GM23338 (cell line): ENCODE measurements at regions not wholly inside any gene's neighbourhood (a gene's known extent, or its start where the extent isn't known, plus 50 kb on each side); places are given as distances from the start of the nearest gene placed in this dataset.

Experiments
- ATAC-seq: fragments of 200-7000 bp; cut with Tn5 transposase; 3 replicates; pipeline ENCODE4 v1.9.1; 2020
- DNase-seq: peaks from one replicate; pipeline ENCODE4 v3.0.0-alpha.2; 2015; ENCODE audit warnings: low spot score
- H2AFZ ChIP-seq: fragments of 200-600 bp; sonication (generic); 2 replicates; pipeline ENCODE4 v1.8.0; 2016; ENCODE audit warnings: antibody characterized with exemption, mild to moderate bottlenecking, moderate library complexity
- H3F3A ChIP-seq: fragments of 200-600 bp; sonication (generic); replicated peaks from 2 replicates; pipeline ENCODE4 v1.8.0; 2017; ENCODE audit warnings: antibody characterized with exemption, mixed run types, low read depth
- H3K27ac ChIP-seq: fragments of 200-600 bp; sonication (generic); 2 replicates; pipeline ENCODE4 v1.6.1; 2016; ENCODE audit warnings: low read depth
- H3K27me3 ChIP-seq: fragments of 200-600 bp; sonication (generic); 2 replicates; pipeline ENCODE4 v1.8.0; 2016; ENCODE audit warnings: mild to moderate bottlenecking, mixed run types, moderate library complexity; ENCODE audit not compliant: insufficient read depth
- H3K36me3 ChIP-seq: fragments of 200-600 bp; sonication (generic); 2 replicates; pipeline ENCODE4 v1.8.0; 2016; ENCODE audit warnings: mild to moderate bottlenecking; ENCODE audit not compliant: insufficient read depth
- H3K4me1 ChIP-seq: fragments of 200-600 bp; sonication (generic); 2 replicates; pipeline ENCODE4 v1.8.0; 2016; ENCODE audit warnings: mild to moderate bottlenecking, moderate library complexity; ENCODE audit not compliant: insufficient read depth
- H3K4me2 ChIP-seq: fragments of 200-600 bp; sonication (generic); 2 replicates; pipeline ENCODE4 v1.7.1; 2017; ENCODE audit warnings: mixed run types
- H3K4me3 ChIP-seq: fragments of 200-600 bp; sonication (generic); 2 replicates; pipeline ENCODE4 v1.6.1; 2016; ENCODE audit warnings: mixed run types
- H3K79me2 ChIP-seq: fragments of 200-600 bp; sonication (generic); replicated peaks from 2 replicates; pipeline ENCODE4 v1.8.0; 2017; ENCODE audit warnings: mild to moderate bottlenecking; ENCODE audit not compliant: insufficient read depth
- H3K9me2 ChIP-seq: fragments of 200-600 bp; sonication (generic); 2 replicates; pipeline ENCODE4 v1.8.0; 2017; ENCODE audit not compliant: insufficient read depth
- H4K20me1 ChIP-seq: fragments of 200-600 bp; sonication (generic); replicated peaks from 2 replicates; pipeline ENCODE4 v1.8.0; 2017; ENCODE audit warnings: mild to moderate bottlenecking; ENCODE audit not compliant: insufficient read depth
- H3K27ac Mint-ChIP-seq: 2 replicates; pipeline ENCODE4 v1.8.0; 2020; ENCODE audit warnings: inconsistent platforms, mild to moderate bottlenecking, moderate library complexity, mixed read lengths
- H3K27me3 Mint-ChIP-seq: 3 replicates; pipeline ENCODE4 v1.8.0; 2022; ENCODE audit warnings: low read depth, mild to moderate bottlenecking, moderate library complexity, mixed read lengths, inconsistent platforms; ENCODE audit not compliant: insufficient read depth, poor library complexity
- H3K36me3 Mint-ChIP-seq: 3 replicates; pipeline ENCODE4 v1.8.0; 2021; ENCODE audit warnings: low read depth, mild to moderate bottlenecking, inconsistent platforms, moderate library complexity, mixed read lengths
- H3K4me1 Mint-ChIP-seq: 3 replicates; pipeline ENCODE4 v1.8.0; 2020; ENCODE audit warnings: mild to moderate bottlenecking, inconsistent platforms, mixed read lengths
- H3K4me3 Mint-ChIP-seq: 3 replicates; pipeline ENCODE4 v1.8.0; 2021; ENCODE audit warnings: moderate library complexity, mild to moderate bottlenecking, inconsistent platforms, mixed read lengths
- H3K9me3 Mint-ChIP-seq: 3 replicates; pipeline ENCODE4 v1.8.0; 2020; ENCODE audit warnings: moderate library complexity, mild to moderate bottlenecking, inconsistent platforms, mixed read lengths
- CREB1 ChIP-seq: fragments of 250-450 bp; sonication (Bioruptor Pico); IDR thresholded peaks from 2 replicates; pipeline ENCODE4 v1.5.0; 2020; ENCODE audit warnings: low read depth, mild to moderate bottlenecking, moderate library complexity
- CTCF ChIP-seq, 2 experiments: fragments of 200-600 bp in 1 of 2; sonication (generic) in 1 of 2; conservative IDR thresholded peaks; 2 replicates each; pipeline versions ENCODE4 v1.5.1 to v1.6.1; 2016 to 2017; ENCODE audit warnings: antibody characterized with exemption in 2 of 2, low read depth in 2 of 2, mild to moderate bottlenecking in 2 of 2, moderate library complexity in 1 of 2
- ETS1 ChIP-seq: IDR thresholded peaks from 2 replicates; pipeline ENCODE4 v1.6.1; 2016; ENCODE audit warnings: antibody characterized with exemption
- EZH2 ChIP-seq: fragments of 200-600 bp; sonication (generic); IDR thresholded peaks from one replicate; pipeline ENCODE4 v1.8.0; 2017; ENCODE audit warnings: antibody characterized with exemption, mild to moderate bottlenecking, low read depth; ENCODE audit not compliant: unreplicated experiment
- EZH2phosphoT487 ChIP-seq: fragments of 200-600 bp; sonication (generic); IDR thresholded peaks from one replicate; pipeline ENCODE4 v1.8.1; 2018; ENCODE audit warnings: antibody characterized with exemption; ENCODE audit not compliant: unreplicated experiment
- JUNB ChIP-seq: IDR thresholded peaks from one replicate; pipeline ENCODE4 v1.6.1; 2016; ENCODE audit warnings: antibody characterized with exemption; ENCODE audit not compliant: unreplicated experiment
- NANOG ChIP-seq: IDR thresholded peaks from 2 replicates; pipeline ENCODE4 v1.6.1; 2016; ENCODE audit warnings: antibody characterized with exemption, borderline replicate concordance
- POLR2AphosphoS5 ChIP-seq: IDR thresholded peaks from 2 replicates; pipeline ENCODE4 v1.6.1; 2016; ENCODE audit warnings: antibody characterized with exemption, low read depth
- REST ChIP-seq: IDR thresholded peaks from one replicate; pipeline ENCODE4 v1.6.1; 2018; ENCODE audit warnings: antibody characterized with exemption; ENCODE audit not compliant: unreplicated experiment
- STAT1 ChIP-seq: IDR thresholded peaks from one replicate; pipeline ENCODE4 v1.6.1; 2016; ENCODE audit warnings: antibody characterized with exemption; ENCODE audit not compliant: unreplicated experiment
- ZNF114 ChIP-seq: fragments of 250-450 bp; sonication (Bioruptor Pico); IDR thresholded peaks from 2 replicates; pipeline ENCODE4 v1.5.0; 2020; ENCODE audit warnings: mild to moderate bottlenecking, moderate library complexity
- ZNF331 ChIP-seq: fragments of 250-450 bp; sonication (Bioruptor Pico); IDR thresholded peaks from 2 replicates; pipeline ENCODE4 v1.5.0; 2020; ENCODE audit warnings: low read depth, mild to moderate bottlenecking, moderate library complexity
- ZNF462 ChIP-seq: fragments of 250-450 bp; sonication (Bioruptor Pico); IDR thresholded peaks from 2 replicates; pipeline ENCODE4 v1.5.0; 2020; ENCODE audit warnings: mild to moderate bottlenecking, moderate library complexity

- TF ChIP-seq CREB1 (CRISPR knock-in tag) = no peak
- no peak for TF ChIP-seq STAT1
- no peak for TF ChIP-seq NANOG
Observed at GRCh38 chr3:1710663-1711062, 388.0 kb upstream of the CNTN4 start (continued).

GRCh38 chr3:1717524-1717923 is 381.1 kb upstream of the CNTN4 start:
- Mint-ChIP-seq H3K27me3 (no peaks in the 10 kb centered on the region), H3K4me3 (no peak overlapping the region), H3K36me3 (peaks cover 14% of the 10 kb centered on the region), H3K27ac (no peak overlapping the region), H3K4me1 (no peaks in the 10 kb centered on the region), H3K9me3 (peaks cover 90% of the 10 kb centered on the region)
- TF ChIP-seq REST = no peak
- no peak for TF ChIP-seq POLR2AphosphoS5
- TF ChIP-seq EZH2 = no peak
- no peak for TF ChIP-seq ZNF462 (CRISPR knock-in tag)
- TF ChIP-seq JUNB = no peak
- no peak for TF ChIP-seq ZNF114 (CRISPR knock-in tag)
- TF ChIP-seq STAT1 = no peak
- no peak for TF ChIP-seq EZH2phosphoT487
- no peak for TF ChIP-seq ETS1
- TF ChIP-seq ZNF331 = no peak
- TF ChIP-seq CREB1 (CRISPR knock-in tag) = no peak
- no peak for TF ChIP-seq CTCF (conservative IDR thresholded peaks at IDR 0.05; ENCODE audit: low read depth in 2 of 2)
- no peak for TF ChIP-seq NANOG
- Histone ChIP-seq H3K79me2 (no peaks in the 10 kb centered on the region), H3K36me3 (no peaks in the 10 kb centered on the region), H2AFZ (no peak overlapping the region), H3K4me3 (no peak overlapping the region), H3K27ac (no peak overlapping the region), H3K4me1 (no peaks in the 10 kb centered on the region), H4K20me1 (no peaks in the 10 kb centered on the region), H3K4me2 (no peak overlapping the region), H3K9me2 (no peaks in the 10 kb centered on the region), H3F3A (no peaks in the 10 kb centered on the region), H3K27me3 (no peaks in the 10 kb centered on the region)
- ATAC-seq (no peak), DNase-seq (no peak)
